HPDE6-E6E7 (cell line): ENCODE measurements at regions not wholly inside any gene's neighbourhood (a gene's known extent, or its start where the extent isn't known, plus 50 kb on each side); places are given as distances from the start of the nearest gene placed in this dataset.
"Not testable (repeated sequence)": the region's sequence is repeated elsewhere in the genome, so short reads cannot be mapped to it uniquely, and the experiment has no call there.

Experiments
- DNase-seq: peaks from one replicate; pipeline ENCODE4 v3.0.0; 2011; ENCODE audit warnings: missing footprints; ENCODE audit errors: extremely low spot score

DNA sequence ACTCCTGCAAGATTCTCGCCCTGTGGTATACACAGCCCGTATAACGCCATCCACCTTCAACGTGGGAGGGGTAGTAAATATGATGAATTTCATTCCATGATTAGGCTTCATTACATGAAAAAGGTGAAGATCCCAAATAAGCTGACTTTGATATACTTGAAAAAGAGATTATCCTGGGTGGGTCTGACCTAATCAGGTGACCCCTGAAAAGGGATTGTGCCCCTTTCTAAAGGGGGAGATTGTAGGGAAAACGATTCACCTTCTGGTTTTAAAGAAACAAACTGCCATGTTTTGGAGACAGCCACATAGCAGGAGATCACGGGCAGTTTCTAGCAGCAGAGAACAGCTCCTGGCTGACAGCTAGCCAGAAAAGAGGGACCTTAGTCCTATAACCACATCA, 155.1 kb upstream of the SMLR1 start:
- DNase-seq, result no peak

DNA sequence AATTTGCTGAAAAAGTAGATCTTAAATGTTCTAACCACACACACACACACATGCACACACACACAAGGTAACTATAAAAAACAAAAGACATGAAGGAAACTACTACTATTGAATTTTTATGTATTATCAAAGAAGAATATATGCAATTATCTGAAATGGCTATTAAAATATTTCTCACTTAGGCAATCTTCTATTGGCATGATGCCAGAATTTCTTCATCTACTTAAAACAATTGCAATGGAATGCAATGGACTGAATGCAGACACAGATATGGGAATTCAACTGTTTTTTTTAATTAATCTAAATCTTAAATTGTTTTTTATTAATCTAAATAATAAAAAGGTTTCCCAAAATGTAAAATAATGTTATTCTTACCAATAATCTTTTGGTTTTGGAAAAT, 152.6 kb upstream of the SMLR1 start:
- DNase-seq, result no peak

DNA sequence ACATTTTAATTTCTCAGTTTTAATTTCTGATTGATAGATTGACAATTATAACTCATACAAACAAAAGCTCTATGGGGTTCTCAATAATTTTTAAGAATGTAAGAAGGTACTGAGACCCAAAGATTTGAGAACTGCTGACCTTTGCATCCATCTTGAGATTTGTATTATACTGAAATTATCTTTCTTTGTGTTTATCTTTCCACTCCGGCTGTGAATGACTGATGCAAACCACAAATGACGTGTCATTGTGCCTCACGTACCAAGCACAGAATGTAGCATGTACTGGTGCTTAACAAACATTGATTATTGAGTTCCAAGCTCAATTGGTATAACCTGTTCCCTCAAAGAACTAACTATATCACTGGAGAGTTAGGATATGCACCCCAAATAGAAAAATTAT, 152.1 kb upstream of the SMLR1 start:
- DNase-seq, result peak; percentile 25

DNA sequence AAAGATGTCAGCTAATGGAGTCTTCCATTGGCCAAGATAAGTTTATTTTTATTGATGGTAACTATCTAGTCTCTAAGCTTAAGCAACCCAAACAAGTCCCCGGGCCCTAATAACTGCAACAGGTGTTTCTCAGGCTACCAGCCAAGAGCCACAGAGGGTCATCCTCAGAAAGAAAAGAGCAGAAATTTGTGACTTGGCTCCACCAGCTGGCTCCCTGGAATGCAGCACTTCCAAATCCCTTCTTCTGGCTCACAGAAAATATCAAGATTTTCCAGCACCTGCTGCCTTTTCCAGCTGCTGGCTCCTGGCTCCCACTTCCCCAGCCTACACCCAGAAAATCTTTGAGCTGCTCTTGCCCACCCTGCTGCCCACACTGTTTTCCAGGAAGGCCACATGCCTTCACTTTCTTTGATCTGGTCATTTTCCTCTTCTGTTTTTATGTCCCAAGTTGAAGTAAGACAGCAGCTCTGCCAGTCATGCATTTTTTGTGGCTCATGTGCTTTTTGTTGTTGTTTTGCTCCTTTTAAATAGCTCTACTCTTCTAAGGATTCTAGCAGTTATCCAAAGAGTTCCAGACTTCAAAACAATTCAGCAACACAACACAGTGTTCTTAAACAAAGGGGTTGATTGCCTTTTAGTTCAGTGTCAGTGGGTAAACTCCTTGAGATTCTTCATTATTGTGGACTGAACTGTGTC, 151.0 kb upstream of the SMLR1 start:
- no peak for DNase-seq

DNA sequence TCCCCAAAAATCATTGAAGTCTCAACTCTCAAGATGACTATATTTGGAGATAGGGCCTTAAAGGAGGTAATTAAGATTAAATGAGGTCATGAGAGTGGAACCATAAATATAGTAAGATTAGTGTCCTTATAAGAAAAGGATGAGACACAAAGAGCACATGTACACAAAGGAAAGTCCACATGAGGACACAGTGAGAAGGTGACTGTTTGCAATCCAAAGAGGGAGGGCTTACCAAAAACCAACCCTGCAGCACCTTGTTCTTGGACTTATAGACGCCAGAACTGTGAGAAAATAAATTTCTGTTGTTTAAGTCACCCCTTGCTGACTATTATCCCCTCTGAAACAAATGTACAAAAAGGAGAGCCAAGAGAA, 150.4 kb upstream of the SMLR1 start:
- no peak for DNase-seq

DNA sequence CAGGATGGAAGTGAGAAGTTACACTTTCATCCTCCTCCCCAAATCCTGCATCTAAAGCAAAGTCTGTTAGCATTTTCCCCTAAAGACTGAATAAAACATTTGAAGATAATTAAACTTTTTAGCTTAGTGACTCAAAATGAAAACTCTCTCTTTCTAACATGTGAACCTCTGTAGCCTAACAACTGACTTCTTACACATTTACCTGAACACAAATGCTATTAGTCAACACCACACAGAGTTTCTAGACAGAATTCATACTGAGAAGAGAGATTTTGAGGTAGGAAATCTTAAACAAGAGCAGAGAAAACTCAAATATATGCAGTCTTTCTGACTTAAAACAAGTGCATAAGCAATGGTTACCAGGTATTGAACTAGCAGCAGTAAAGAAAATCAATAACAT, 149.9 kb upstream of the SMLR1 start:
- DNase-seq, result no peak

DNA sequence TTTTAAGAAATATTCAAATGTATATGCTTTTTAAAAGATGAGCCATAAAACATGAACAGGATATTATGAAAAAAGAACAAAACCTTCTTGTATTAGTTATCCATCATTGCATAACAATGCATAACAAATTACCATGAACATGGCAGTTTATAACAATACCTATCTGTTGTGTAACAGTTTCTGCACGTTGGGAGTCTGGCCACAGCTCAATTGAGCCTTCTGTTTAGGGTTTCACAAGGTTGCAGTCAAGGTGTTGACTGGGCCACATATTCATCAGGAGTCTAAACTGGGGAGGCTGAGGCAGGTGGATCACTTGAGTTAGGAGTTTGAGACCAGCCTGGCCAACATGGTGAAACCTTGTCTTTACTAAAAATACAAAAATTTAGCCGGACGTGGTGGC, 149.4 kb upstream of the SMLR1 start:
- no peak for DNase-seq

DNA sequence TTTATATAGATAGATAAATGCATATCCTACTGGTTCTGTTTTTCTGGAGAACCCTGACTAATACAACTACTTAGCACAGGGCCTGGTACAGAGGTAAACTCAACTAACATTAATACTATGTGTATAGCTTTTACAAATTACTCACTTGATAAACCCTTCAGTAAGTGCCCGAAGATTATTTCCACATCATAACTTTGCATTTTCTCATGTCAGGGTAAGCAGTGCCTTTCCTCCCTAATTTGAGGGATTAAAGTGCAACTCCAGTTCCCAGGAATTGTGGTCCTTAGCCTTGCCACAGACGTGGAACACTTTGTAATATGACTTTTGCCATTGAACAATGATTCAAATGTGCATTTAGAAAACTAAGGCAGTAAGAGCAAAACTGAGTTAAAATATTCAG, 147.5 kb upstream of the SMLR1 start:
- DNase-seq, result no peak

DNA sequence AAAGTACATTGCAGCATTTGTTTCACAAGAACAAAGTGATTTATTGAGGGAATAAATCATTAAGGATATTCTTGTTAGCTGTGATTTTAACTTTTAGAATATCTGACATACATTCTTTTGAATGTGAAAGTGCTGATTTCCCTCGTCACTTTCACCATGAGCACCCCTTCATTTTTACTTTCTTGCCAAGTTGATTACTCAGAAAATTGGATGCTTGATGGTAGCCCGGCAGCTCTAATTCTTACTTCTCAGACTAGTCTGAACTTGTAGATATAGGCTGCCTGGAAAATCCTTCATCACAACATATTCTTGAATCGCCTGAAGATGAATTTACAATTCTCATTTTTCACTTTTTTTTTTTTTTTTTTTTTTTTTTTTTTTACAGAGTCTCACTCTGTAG, 147.1 kb upstream of the SMLR1 start:
- peak; percentile 43 for DNase-seq

DNA sequence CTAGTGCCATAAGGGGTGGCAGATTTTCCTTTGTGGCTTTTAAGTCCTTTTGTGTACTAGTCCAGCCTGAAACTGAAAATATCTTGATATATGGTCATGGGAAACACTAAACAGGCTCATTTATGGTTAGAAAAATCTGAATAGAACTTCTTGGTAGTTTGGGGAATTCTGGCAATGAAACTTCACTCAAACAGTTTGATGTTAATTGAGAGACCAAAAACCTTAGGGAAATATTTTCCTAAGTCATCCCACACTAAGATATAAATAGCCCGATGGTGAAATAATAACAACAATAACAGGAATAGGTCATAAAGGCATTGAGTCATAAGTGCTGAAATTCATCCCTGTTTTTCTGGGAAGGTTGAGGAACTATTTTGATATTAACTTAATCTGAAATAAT, 146.2 kb upstream of the SMLR1 start:
- no peak for DNase-seq

DNA sequence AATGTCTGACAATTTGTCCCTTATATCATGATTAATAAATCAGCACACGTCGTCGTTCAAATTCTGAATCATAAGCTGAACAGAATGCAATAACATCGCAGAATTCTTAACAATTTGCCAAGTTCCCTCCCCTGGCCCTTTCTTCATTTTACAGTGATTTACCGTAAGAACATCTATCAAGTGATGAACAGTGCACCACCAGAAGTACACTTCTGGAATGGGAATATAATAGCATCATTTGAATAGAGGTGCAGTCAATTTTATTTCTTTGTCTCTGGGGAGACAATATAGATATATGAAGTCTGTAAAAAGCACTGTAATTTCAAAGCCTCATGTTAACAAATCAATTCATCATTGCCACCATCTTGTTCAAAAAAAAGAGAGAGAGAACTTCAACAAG, 145.1 kb upstream of the SMLR1 start:
- DNase-seq, result no peak

DNA sequence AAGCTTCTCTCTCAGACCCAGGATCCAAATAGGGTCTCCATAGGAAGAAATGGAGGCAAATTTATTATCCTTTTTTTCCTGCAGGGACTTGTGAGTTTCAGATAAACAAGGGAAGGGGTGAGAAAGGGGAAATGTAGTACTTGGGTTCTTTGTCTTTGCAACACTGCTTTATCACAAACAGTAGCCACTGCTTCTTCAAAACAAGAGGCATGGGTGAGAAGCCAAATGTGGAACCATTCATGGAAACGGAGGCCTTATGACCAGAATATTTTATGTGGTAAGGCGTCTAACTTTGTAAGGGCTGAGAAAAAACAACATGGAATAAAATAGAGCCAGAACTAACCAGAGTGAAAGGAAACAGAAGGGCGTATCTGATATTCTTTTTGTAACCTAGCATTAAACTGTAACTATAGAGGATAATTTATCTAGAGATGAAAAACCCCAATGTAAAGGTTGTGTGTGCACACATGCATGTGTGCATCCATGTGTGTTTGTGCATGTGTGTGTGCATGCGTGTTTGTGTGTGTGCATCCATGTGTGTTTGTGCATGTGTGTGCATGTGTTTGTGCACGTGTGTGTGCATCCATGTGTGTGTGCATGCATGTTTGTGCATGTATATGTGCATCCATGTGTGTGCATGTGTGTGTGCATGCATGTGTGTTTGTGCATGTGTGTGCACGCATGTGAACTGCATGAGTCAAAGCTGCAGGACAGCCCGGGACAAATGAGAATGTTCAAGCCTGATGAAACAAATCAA, 143.3 kb upstream of the SMLR1 start:
- DNase-seq, result no peak

DNA sequence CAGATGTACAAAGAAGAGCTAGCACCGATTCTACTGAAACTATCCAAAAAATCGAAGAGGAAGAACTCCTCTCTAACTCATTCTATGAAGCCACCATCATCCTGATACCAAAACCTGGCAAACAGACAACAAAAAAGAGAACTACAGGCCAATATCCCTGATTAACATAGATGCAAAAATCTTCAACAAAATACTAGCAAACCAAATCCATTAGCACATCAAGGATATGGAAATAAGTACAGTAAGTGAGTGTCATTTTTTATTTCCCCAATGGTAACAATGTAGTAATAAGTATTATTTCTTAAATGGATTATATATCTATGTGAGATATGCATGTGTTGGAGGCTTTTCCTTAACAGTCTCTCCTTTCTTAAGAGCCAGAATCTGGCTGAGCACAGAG, 134.5 kb upstream of the SMLR1 start:
- no peak for DNase-seq

DNA sequence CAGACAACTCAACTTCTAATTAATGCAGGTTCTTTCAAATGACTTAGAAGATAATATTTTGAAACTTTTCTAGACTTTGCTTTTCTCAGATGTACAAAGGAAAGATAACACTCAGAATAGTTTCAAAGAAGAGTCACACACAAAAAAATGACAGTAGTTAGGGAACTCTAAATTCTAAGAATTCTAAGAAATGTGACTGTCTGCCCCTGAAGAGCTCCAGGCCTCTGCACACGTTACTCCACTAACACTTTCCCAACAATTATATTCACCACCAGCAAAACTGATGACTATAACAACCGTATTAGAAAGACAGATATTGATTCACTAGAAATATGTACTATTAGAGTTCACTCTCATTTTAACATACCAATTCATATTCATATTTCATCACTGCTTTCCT, 133.3 kb upstream of the SMLR1 start:
- DNase-seq, result no peak

DNA sequence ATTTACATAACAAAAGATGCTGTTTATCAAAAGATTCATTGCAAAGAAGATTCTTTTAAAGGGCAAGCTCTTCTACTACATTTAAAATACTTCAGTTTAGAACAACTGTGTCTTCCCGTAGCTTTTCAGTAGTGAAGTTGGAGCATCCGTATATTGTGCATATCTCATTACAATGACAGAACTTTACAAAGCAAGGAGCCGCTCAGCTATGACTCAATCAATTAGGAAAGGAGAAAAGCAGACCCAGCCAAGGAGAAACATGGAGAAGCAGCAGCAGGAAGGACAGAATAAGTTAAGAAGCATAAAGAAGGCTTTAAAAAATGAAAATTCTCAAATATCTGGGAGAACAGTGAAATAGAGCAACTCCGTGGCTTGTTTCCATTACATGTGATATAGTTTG, 132.6 kb upstream of the SMLR1 start:
- no peak for DNase-seq

DNA sequence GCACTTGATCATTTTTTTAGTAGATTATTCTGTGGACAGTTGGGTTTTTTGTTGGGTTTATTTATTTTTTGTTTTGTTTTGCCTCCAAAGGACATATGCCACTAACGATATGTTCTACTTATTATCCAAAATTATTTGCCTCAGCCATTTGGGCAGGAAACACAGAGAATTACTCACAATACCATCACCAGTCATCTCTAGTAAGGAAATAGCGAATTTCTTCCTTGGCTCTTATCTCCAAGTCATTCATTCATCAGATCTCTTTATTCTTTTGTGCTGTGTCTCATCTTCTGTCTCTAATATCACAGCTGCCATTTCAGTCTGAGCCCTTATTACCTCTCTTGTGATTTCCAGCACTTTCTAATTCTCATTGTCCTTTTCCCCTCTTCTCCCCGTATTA, 130.4 kb upstream of the SMLR1 start:
- DNase-seq, result no peak

DNA sequence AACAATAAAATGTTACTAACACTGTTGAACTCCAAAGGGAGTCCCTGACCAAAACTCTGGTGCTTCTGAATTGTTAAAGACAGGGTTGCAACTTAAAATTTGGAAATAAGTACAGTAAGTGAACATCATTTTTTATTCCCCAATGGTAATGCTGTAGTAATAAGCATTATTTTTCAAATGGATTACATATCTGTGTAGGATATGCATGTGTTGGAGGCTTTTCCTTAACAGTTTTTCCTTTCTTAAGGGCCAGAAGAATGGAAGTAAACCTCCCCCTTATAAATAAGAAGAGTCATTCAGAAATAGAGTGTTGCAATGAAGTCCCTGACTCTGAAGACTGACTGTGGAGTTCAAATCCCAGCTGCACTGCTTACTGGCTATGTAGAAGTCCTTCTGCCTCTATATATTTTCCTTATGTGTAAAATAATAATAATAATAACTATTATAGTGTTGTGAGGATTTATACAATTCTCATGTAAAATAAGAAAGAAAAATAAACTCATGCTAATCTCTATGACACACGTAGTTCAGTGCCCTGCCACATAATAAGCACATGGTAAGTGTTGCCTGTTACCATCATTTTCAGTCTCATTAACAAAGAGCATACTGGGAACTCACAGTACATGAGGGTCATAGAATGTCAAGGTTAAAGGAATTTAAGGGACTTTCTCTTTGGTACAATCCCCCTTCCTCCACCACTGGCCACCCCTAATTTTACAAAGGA, 129.8 kb upstream of the SMLR1 start:
- DNase-seq, result no peak

DNA sequence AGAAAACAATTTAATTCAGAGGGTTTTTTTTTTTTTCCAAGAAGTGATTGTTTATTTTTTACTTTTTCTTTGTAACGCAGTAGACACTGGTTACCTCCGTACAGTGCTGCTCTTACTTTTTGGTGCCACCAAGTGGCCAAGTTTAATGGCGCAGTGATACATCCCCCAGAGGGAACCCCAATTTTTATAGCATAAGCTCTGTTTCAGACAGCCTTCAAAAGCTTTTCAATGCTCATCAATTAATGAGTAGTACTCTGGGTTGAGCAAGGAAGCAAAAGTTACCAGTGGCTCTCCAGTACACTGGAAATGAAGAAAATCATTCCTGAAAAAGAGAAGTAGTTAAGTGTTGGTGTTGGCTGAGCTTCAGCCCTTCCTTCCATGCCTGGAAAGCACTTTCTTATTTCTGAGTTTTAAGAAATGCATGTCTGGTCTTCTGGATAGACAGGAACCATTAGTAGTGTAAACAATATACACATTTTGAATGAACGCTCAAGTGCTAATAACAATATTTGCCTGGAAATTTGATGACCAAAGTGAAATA, 129.1 kb upstream of the SMLR1 start:
- DNase-seq, result peak; percentile 52

DNA sequence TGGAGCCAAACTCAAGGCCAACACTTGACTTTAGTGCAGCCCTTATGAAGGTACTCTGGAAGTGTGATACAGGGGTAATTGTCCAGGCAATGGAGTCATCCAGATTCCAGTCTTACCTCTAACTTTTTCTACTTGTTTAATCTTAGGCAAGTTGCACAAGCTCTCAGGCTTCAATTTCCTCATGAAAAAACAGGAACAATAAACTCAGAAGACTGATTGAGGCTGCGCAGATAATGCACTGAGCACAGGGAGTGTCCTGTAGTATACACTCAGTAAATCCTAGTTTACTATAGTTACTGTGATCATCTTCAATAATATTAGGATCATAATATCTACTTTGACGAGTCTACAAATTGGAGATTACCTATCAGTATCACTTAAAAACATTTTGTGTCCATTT, 127.5 kb upstream of the SMLR1 start:
- no peak for DNase-seq

DNA sequence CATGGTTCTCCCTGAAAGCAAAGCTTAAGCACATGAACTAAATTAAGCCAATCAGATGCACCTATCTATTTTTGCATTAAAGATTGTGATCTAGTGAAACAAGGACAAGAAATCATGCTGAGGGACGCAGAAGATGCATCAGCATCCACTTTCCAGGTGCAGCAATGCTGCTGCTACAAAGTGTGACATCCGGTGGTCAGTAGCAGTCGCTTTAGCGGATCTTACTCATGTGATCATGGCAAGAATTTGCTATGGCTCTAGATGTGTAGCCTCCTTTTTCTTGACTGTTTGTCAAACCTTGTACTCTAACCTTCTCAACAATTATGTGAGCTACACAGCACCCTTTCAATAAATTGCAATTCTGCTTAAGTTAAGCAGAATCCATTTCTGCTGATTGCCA, 126.8 kb upstream of the SMLR1 start:
- DNase-seq, result no peak

DNA sequence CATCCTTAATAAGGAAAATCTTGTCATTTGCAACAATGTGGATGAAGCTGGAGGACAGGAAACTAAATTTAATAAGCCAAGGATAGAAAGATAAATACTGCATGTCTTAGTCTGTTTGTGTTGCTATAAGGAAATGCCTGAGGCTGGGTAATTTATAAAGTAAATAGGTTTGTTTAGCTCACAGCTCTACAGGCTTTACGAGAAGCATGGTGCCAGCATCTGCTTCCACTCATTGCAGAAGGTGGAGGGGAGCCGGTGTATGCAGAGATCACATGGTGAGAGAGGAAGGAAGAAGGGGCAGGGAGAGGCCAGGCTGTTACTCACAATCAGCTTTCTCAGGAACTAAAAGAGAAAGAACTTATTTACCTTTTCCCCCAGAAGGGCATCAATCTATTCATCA, 118.9 kb upstream of the SMLR1 start:
- no peak for DNase-seq

DNA sequence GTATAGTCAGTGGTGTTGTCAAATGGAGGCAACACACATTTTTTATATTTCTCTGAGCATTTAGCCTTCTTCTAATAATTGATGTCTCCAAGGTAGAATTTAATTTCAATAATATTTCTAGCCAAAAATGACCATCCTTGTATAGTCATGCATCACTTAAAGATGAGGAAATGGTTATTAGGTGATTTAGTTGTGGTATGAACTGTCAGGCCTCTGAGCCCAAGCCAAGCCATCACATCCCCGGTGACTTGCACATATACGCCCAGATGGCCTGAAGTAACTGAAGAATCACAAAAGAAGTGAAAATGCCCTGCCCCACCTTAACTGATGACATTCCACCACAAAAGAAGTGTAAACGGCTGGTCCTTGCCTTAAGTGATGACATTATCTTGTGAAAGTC, 115.6 kb upstream of the SMLR1 start:
- DNase-seq, result not testable (repeated sequence)

DNA sequence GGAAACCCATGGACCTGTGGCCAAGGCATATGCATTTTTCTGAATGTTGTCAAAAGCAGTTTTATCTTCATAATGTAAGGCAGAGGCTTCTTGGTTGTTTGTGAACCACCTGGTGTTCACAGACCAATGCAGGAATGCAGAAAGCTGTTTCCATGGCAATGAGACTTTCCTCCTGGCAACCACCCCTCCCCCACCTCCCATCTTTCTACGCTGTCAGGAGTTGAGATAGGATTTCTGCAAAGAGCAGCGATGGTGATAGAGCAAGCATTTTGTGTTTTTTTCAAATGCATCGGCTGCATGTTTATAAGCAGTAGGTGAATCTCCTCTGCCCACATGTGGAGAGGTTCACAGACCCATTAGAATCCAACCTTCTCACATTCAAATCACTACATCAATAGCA, 114.1 kb upstream of the SMLR1 start:
- DNase-seq, result no peak
